Activated B cell treated with CpG ODN at 0.5 μM for 24 hours (primary cell): ENCODE measurements at regions not wholly inside any gene's neighbourhood (a gene's known extent, or its start where the extent isn't known, plus 50 kb on each side); places are given as distances from the start of the nearest gene placed in this dataset.

Experiments used
- ATAC-seq: fragments of 200-7000 bp; cut with Tn5 transposase; one replicate; pipeline ENCODE4 v1.10.0; 2021; ENCODE audit warnings: low read depth, mild to moderate bottlenecking, moderate library complexity
- CTCF ChIA-PET: fragments of 350-600 bp; sonication (Branson Sonifier 250); formaldehyde crosslinking; loops from one replicate; lab custom pipeline; 2021; ENCODE audit warnings: antibody characterized with exemption; lab: Charles Lee
- POLR2A ChIA-PET: fragments of 350-600 bp; sonication (Branson Sonifier 250); formaldehyde crosslinking; loops from one replicate; lab custom pipeline; 2021; ENCODE audit warnings: antibody characterized with exemption; lab: Charles Lee
- DNase-seq: peaks from one replicate; pipeline ENCODE4 v3.0.0; 2022
- H3K27ac Mint-ChIP-seq: one replicate; pipeline ENCODE4 v1.8.0; 2020; ENCODE audit warnings: mixed read lengths
- H3K27me3 Mint-ChIP-seq: one replicate; pipeline ENCODE4 v1.8.0; 2021; ENCODE audit warnings: mixed read lengths
- H3K36me3 Mint-ChIP-seq: one replicate; pipeline ENCODE4 v1.8.0; 2021; ENCODE audit warnings: low read depth, mixed read lengths
- H3K4me1 Mint-ChIP-seq: one replicate; pipeline ENCODE4 v1.8.0; 2021; ENCODE audit warnings: mixed read lengths
- H3K4me3 Mint-ChIP-seq: one replicate; pipeline ENCODE4 v1.8.0; 2020; ENCODE audit warnings: mild to moderate bottlenecking, mixed read lengths
- H3K9me3 Mint-ChIP-seq: one replicate; pipeline ENCODE4 v1.8.0; 2020; ENCODE audit warnings: mixed read lengths
- intact Hi-C: fragments of 100-400 bp; cut with micrococcal nuclease; formaldehyde crosslinking; loops from one replicate; pipeline ENCODE4 v1.15.1; 2024
- TF ChIP-seq, protein P1 (sequence below): fragments of 200-600 bp; IDR thresholded peaks from one replicate; pipeline ENCODE4 v1.8.0; 2022; ENCODE audit warnings: antibody characterized with exemption, mild to moderate bottlenecking

GRCh38 chr2:107197594-107198294, 311.8 kb upstream of the ST6GAL2 start:
- Mint-ChIP-seq H3K27ac (no peak overlapping the region), H3K27me3 (no peaks in the 10 kb centered on the region), H3K4me3 (no peak overlapping the region), H3K4me1 (no peaks in the 10 kb centered on the region), H3K9me3 (peaks cover 7% of the 10 kb centered on the region), H3K36me3 (no peaks in the 10 kb centered on the region)
- intact Hi-C loops: no loop called here
- TF ChIP-seq, protein P1, sequence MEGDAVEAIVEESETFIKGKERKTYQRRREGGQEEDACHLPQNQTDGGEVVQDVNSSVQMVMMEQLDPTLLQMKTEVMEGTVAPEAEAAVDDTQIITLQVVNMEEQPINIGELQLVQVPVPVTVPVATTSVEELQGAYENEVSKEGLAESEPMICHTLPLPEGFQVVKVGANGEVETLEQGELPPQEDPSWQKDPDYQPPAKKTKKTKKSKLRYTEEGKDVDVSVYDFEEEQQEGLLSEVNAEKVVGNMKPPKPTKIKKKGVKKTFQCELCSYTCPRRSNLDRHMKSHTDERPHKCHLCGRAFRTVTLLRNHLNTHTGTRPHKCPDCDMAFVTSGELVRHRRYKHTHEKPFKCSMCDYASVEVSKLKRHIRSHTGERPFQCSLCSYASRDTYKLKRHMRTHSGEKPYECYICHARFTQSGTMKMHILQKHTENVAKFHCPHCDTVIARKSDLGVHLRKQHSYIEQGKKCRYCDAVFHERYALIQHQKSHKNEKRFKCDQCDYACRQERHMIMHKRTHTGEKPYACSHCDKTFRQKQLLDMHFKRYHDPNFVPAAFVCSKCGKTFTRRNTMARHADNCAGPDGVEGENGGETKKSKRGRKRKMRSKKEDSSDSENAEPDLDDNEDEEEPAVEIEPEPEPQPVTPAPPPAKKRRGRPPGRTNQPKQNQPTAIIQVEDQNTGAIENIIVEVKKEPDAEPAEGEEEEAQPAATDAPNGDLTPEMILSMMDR: no peak
- ATAC-seq: no peak
- no peak for DNase-seq
- ChIA-PET CTCF (no interaction called here), POLR2A (no interaction called here)

- H3K4me1 Mint-ChIP-seq: no peaks in the 10 kb centered on the region
- ChIA-PET POLR2A (no interaction called here), CTCF (no interaction called here)
- H3K9me3 Mint-ChIP-seq: peaks cover 7% of the 10 kb centered on the region
- TF ChIP-seq, protein P1: no peak
- no peaks in the 10 kb centered on the region for H3K27me3 Mint-ChIP-seq
- H3K27ac Mint-ChIP-seq: no peak overlapping the region
- no peak overlapping the region for H3K4me3 Mint-ChIP-seq
- no peaks in the 10 kb centered on the region for H3K36me3 Mint-ChIP-seq
- ATAC-seq: no peak
- intact Hi-C loops: no loop called here
- no peak for DNase-seq
Measured at GRCh38 chr2:107202962-107203591, 317.1 kb upstream of the ST6GAL2 start.

DNA sequence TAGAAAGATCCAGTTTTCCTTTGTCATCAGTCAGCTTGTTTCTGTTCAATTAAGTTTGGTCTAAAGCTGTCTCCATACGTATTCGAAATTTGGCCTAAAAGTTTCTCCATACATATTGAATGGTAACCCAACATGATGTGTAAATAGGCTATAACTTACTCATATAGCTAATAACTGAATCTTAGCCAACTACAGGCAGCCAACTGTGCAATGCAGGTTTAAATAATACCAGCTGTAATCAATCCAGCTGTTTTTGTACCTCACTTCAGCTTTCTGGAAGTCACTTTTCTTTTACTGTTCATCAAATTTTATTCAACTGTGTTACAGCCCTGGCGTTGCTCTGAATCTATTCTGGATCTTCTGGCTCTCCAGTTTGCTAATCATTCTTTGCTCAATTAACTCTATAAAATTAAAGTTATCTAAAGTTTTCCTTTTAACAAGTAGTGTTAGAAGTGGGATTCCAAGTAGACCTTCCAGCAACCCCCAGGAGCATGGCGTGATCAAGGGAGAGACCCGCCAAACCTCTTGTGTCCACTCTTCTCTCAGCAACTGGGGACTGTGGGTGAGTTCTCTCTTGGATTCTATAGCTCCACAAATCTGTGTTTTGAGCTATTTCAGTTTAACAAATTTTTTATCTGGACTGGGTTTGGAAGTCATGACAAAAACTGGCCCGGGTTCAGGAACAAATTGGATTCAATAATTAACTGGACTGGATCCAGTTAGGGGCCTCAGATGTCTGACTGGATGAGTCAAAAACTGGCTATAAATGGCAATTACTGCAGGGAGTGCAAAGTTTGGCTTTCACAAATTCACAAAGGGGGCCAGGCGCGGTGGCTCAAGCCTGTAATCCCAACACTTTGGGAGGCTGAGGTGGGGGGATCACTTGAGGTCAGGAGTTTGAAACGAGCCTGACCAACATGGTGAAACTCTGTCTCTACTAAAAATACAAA, 329.7 kb upstream of the ST6GAL2 start:
- TF ChIP-seq, protein P1: no peak
- CTCF ChIA-PET: no interaction called here
- ATAC-seq: no peak
- Mint-ChIP-seq H3K27me3 (no peaks in the 10 kb centered on the region), H3K4me1 (no peaks in the 10 kb centered on the region), H3K27ac (no peak overlapping the region), H3K9me3 (peaks cover 2% of the 10 kb centered on the region), H3K4me3 (no peak overlapping the region), H3K36me3 (no peaks in the 10 kb centered on the region)
- intact Hi-C loops: no loop called here
- POLR2A ChIA-PET: no interaction called here
- DNase-seq: no peak

DNA sequence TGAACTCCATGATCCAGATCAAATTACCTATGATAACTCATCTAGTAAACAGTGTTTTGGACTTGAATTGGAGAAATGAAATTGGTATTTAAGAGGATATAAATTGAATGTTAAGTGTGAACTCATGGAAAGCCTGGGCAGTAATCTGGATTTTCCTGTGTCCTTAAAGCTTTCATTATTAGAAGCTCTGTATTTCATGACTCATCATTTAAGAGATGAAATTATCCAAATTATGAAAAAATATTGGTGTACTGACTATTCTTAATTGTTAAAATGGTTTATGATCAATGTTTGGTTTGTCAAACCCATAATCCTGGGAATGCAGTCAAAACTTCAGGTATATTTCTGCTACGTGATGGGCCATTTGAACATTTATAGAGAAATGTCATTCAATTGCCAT, 332.2 kb upstream of the ST6GAL2 start:
- CTCF ChIA-PET: no interaction called here
- ATAC-seq (no peak), DNase-seq (no peak)
- peaks cover 4% of the 10 kb centered on the region for H3K9me3 Mint-ChIP-seq
- no peaks in the 10 kb centered on the region for H3K27me3 Mint-ChIP-seq
- intact Hi-C loops: no loop called here
- no peaks in the 10 kb centered on the region for H3K4me1 Mint-ChIP-seq
- no peak overlapping the region for H3K27ac Mint-ChIP-seq
- POLR2A ChIA-PET: no interaction called here
- H3K36me3 Mint-ChIP-seq: no peaks in the 10 kb centered on the region
- TF ChIP-seq, protein P1: no peak
- no peak overlapping the region for H3K4me3 Mint-ChIP-seq

DNA sequence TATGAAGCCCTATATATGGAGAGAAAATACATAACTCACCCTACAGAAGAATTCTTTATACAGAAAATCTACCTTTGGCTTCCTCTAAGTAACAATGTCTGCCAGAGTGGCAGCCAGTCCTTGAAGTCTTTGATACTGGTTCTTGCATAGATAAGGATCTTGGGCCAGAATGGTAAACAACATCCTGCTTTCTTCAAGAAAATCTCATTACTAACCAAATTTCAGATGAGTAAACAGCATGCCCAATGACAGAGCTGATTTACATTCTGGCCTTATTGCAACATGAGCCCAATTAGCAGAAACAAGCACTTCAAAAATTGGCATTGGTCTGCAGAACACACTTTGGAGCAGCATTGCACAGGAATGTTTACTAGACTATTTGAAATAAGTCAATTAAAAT, 336.5 kb upstream of the ST6GAL2 start:
- Mint-ChIP-seq H3K36me3 (no peaks in the 10 kb centered on the region), H3K9me3 (peaks cover 4% of the 10 kb centered on the region), H3K27me3 (no peaks in the 10 kb centered on the region), H3K4me1 (no peaks in the 10 kb centered on the region), H3K4me3 (no peak overlapping the region), H3K27ac (no peak overlapping the region)
- DNase-seq (no peak), ATAC-seq (no peak)
- intact Hi-C loops: no loop called here
- ChIA-PET CTCF (no interaction called here), POLR2A (no interaction called here)
- TF ChIP-seq, protein P1: no peak
